Lung microvascular endothelial cell (primary cell): ENCODE measurements at regions not wholly inside any gene's neighbourhood (a gene's known extent, or its start where the extent isn't known, plus 50 kb on each side); places are given as distances from the start of the nearest gene placed in this dataset.
"Not testable (repeated sequence)": the region's sequence is repeated elsewhere in the genome, so short reads cannot be mapped to it uniquely, and the experiment has no call there.

ENCODE experiments used
- DNase-seq, 2 donors: peaks; one replicate each; pipeline versions ENCODE4 v3.0.0 to v3.0.0-alpha.2; 2010; ENCODE audit warnings: low read depth in 2 of 2

GRCh38 chrX:13955975-13956374 is 73.7 kb downstream of the GEMIN8 start:
- no peak for DNase-seq

- DNase-seq = no peak
Measured at GRCh38 chrX:13955095-13955647, 74.5 kb downstream of the GEMIN8 start.

GRCh38 chrX:13952581-13952980 is 77.1 kb downstream of the GEMIN8 start:
- DNase-seq = no peak

GRCh38 chrX:13946223-13946622 is 83.5 kb downstream of the GEMIN8 start:
- not testable (repeated sequence) for DNase-seq

GRCh38 chrX:13945787-13946186 is 83.9 kb downstream of the GEMIN8 start:
- DNase-seq = not testable (repeated sequence)

- DNase-seq = no peak
Measured at GRCh38 chrX:13940671-13941070, 89.0 kb downstream of the GEMIN8 start.

GRCh38 chrX:13939741-13940597 is 89.7 kb downstream of the GEMIN8 start:
- DNase-seq = no peak

GRCh38 chrX:13938829-13939530 is 90.7 kb downstream of the GEMIN8 start:
- DNase-seq = no peak

- peak in 1 of 2 donors; percentile 8 for DNase-seq
Measured at GRCh38 chrX:13938051-13938828, 91.5 kb downstream of the GEMIN8 start.

GRCh38 chrX:13937370-13938050 is 92.2 kb downstream of the GEMIN8 start:
- DNase-seq = no peak

- no peak for DNase-seq
Measured at GRCh38 chrX:13936521-13937225, 93.0 kb downstream of the GEMIN8 start.

- no peak for DNase-seq
Measured at GRCh38 chrX:13934731-13935130, 95.0 kb downstream of the GEMIN8 start.

- no peak for DNase-seq
Measured at GRCh38 chrX:13933851-13934250, 95.8 kb downstream of the GEMIN8 start.

GRCh38 chrX:13933352-13933751 is 96.3 kb downstream of the GEMIN8 start:
- DNase-seq = no peak

- no peak for DNase-seq
Measured at GRCh38 chrX:13932416-13932815, 97.3 kb downstream of the GEMIN8 start.

GRCh38 chrX:13927175-13927574 is 102.5 kb downstream of the GEMIN8 start:
- no peak for DNase-seq

GRCh38 chrX:13923845-13924244 is 105.8 kb downstream of the GEMIN8 start:
- no peak for DNase-seq

- DNase-seq = no peak
Measured at GRCh38 chrX:13923289-13923688, 106.4 kb upstream of the GPM6B start.

- DNase-seq = no peak
Measured at GRCh38 chrX:13917507-13917906, 100.6 kb upstream of the GPM6B start.

- no peak for DNase-seq
Measured at GRCh38 chrX:13911586-13911985, 94.7 kb upstream of the GPM6B start.

GRCh38 chrX:13906093-13906492 is 89.2 kb upstream of the GPM6B start:
- DNase-seq = no peak
